BLaER1 (cell line): ENCODE measurements at regions not wholly inside any gene's neighbourhood (a gene's known extent, or its start where the extent isn't known, plus 50 kb on each side); places are given as distances from the start of the nearest gene placed in this dataset.
"Not testable (repeated sequence)": the region's sequence is repeated elsewhere in the genome, so short reads cannot be mapped to it uniquely, and the experiment has no call there.

ENCODE experiments used
- H3K27ac ChIP-seq: shearing (Covaris generic); formaldehyde crosslinking; 2 replicates; pipeline ENCODE4 v1.8.1; 2022
- H3K27me3 ChIP-seq: shearing (Covaris generic); formaldehyde crosslinking; 2 replicates; pipeline ENCODE4 v1.8.1; 2022
- H3K36me3 ChIP-seq: shearing (Covaris generic); formaldehyde crosslinking; 2 replicates; pipeline ENCODE4 v1.8.1; 2022
- H3K4me1 ChIP-seq: shearing (Covaris generic); formaldehyde crosslinking; 2 replicates; pipeline ENCODE4 v1.8.1; 2022
- H3K4me2 ChIP-seq: shearing (Covaris generic); formaldehyde crosslinking; 2 replicates; pipeline ENCODE4 v1.8.1; 2022
- H3K4me3 ChIP-seq: shearing (Covaris generic); formaldehyde crosslinking; 2 replicates; pipeline ENCODE4 v1.8.1; 2022
- H3K9ac ChIP-seq: shearing (Covaris generic); formaldehyde crosslinking; 2 replicates; pipeline ENCODE4 v1.8.1; 2022
- H3K9me3 ChIP-seq: shearing (Covaris generic); formaldehyde crosslinking; 2 replicates; pipeline ENCODE4 v1.8.1; 2022
- H4K20me1 ChIP-seq: shearing (Covaris generic); formaldehyde crosslinking; 2 replicates; pipeline ENCODE4 v1.8.1; 2022

DNA sequence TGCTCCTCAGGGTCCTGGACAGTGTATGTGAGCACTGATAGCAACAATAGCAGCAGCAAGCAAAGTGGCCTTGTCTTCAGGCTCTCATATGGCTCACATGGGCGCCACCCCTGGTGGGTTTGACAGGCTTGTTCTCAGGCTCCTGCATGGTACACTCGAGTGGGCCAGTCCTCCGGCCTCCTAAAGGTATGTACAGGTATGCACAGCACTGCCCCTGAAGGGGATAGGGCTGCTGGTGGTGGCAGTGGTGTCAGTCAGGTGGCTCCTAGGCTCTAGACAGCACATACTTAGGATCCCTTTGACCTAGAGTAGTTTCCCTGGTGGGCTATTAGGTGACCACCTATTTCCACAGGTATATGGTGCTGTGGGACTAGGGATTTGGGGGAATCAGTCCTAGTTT, 79.8 kb downstream of the LGALS9B start:
- not testable (repeated sequence) for H3K9ac ChIP-seq, H3K4me3 ChIP-seq, H3K4me1 ChIP-seq, H3K4me2 ChIP-seq, H3K9me3 ChIP-seq, H4K20me1 ChIP-seq, H3K27ac ChIP-seq, H3K36me3 ChIP-seq, H3K27me3 ChIP-seq

DNA sequence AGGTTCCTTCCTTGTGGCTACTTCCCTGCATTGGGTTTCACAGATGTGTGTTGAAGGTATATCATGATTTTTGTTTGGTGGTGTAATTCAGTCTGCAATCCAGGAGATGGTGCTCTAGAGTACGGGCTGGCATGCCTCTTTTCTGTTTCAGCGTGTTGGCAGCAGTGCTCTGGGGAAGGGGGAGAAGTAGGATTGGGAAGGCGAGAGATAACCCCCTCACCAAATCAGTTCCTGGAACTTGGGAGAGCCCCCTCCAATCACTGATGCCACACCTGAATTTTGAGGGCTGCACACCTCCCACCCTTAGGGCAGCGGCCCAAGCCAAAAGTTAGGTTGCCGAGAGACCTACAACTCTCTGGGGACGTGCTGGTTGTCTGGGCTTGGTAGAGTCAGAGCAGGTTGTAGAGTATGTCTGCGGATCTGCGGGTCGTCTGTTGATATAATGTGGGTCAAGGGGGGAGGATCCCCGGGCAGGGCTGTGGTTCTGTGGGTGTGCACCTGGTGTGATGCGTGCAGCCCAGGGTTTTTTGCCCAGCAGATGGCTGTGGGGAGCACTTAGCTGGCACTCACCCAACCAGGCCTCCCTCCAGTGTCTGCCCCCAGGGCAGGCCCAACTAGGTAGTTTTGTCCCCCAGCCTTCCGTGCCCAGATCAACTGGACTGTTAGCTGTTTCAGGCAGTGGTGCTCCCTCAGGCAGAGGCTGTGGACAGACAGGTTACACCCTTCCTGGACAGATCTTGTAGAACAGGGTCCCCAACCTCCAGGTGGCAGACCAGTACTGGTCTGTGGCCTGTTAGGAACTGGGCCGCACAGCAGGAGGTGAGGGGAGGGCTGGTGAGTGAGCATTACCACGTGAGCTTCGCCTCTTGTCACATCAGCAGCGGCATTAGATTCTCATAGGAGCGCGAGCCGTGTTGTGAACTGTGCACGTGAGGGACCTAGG, 85.7 kb downstream of the LGALS9B start:
- H3K4me3 ChIP-seq, H4K20me1 ChIP-seq, H3K36me3 ChIP-seq, H3K9me3 ChIP-seq, H3K27me3 ChIP-seq, H3K4me1 ChIP-seq, H3K9ac ChIP-seq, H3K27ac ChIP-seq: not testable (repeated sequence)
- H3K4me2 ChIP-seq, result peak overlapping the region; percentile 50

DNA sequence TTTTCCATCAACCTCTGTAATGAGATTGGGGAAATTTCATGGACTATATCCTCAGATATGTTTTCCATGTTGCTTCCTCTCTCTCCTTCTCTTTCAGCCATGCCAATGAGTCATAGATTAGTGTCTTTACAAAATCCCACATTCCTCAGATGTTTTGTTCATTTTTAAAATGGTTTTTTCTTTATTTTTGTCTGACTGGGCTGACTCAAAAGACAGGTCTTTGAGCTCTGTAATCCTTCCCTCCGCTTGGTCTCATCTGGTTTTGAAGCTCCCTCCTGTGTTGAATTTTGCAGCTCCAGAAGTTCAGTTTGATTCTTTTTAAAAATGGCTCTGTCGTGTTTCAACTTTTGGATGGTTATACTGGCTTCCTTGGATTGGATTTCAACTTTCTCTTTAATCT, 86.7 kb downstream of the LGALS9B start:
- not testable (repeated sequence) for H3K9me3 ChIP-seq, H3K4me2 ChIP-seq, H3K27ac ChIP-seq, H3K9ac ChIP-seq, H3K4me3 ChIP-seq, H3K36me3 ChIP-seq, H3K27me3 ChIP-seq, H3K4me1 ChIP-seq, H4K20me1 ChIP-seq

DNA sequence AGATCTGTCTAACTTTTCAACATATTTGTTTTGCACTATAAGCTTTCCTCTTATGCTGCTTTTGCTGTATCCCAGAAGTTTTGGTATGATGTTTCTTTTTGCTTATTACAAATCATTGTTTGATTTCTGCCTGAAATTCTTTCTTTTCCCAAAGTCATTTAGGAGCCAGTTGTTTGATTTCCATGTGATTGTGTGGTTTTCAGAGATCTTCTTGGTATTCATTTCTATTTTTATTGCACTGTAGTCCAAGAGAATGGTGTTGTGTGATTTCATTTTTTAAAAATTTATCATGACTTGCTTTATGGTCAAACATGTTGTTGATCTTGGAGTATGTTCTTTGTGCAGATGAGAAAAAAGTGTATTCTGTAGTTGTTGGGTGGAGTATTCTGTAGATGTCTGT, 88.1 kb downstream of the LGALS9B start:
- not testable (repeated sequence) for H3K9me3 ChIP-seq, H3K27ac ChIP-seq, H3K9ac ChIP-seq, H3K4me1 ChIP-seq, H3K36me3 ChIP-seq, H3K4me3 ChIP-seq, H4K20me1 ChIP-seq, H3K27me3 ChIP-seq, H3K4me2 ChIP-seq

DNA sequence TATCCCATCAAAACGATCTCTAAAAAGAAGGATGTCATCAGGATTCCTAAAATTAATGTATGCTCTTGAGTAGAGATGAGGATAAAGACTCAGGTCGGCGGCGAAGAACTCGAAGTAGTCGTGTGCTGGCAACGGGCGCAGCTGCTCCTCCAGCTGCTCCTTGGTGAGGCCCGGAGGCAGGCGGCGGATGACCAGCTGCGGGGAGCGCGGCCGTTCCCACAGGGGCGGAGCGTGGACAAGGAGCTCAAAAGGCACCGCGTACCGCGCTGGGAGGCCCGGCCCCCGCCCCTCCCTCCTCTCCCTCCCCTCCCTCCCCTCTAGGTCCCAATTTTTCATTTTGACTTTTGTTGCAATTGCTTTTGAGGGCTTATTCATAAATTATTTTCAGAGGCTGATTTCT, 90.7 kb downstream of the LGALS9B start:
- not testable (repeated sequence) for H3K27ac ChIP-seq, H3K9me3 ChIP-seq, H3K9ac ChIP-seq, H3K4me3 ChIP-seq, H3K4me1 ChIP-seq, H3K36me3 ChIP-seq, H3K4me2 ChIP-seq, H4K20me1 ChIP-seq, H3K27me3 ChIP-seq

DNA sequence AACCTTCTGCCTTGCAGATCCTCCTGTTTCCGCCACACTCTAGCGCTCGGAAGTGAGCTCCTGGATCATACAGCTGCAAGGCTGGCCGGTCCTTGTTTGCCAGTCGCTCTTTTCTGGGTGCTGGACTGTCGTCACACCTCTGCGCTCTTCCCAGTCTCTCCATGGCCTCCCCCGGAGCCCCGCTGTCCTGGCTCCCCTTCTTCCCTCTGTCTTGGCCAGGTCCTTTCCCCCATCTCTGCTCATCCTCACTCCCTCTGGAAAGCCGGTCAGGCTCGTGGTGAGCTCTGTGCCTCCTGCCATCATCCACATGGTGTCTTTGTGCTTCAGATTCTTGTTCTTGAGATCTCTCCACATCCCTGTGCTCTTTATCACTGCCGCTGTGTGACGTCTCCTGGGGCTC, 91.6 kb downstream of the LGALS9B start:
- not testable (repeated sequence) for H4K20me1 ChIP-seq, H3K4me3 ChIP-seq, H3K27ac ChIP-seq

More for the DNA sequence above, 91.6 kb downstream of the LGALS9B start:
- H3K9me3 ChIP-seq, H3K27me3 ChIP-seq, H3K9ac ChIP-seq, H3K4me1 ChIP-seq, H3K36me3 ChIP-seq, H3K4me2 ChIP-seq: not testable (repeated sequence)
